ENCODE measurements at regions not wholly inside any gene's neighbourhood (a gene's known extent, or its start where the extent isn't known, plus 50 kb on each side); places are given as distances from the start of the nearest gene placed in this dataset.

DNA sequence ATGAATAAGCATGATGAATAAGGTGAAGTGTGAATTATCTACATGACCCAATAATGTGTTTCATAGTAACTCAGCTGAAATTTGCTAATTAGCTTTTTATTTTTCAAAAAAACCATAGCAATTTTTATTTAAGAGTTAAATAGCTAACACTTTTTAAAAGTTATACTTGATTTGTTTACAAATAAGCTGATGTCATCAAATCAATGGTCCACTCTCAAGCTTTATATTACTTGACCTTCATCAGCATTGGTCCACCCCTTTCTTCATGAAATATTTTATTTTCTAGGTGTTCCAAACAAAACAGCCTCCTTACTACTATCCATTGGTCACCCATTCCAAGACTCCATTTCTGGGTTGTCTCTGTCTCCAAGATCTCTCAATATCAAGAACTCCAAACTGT lies 649.0 kb upstream of the TENM3 start:
- TF ChIP-seq, protein P1, sequence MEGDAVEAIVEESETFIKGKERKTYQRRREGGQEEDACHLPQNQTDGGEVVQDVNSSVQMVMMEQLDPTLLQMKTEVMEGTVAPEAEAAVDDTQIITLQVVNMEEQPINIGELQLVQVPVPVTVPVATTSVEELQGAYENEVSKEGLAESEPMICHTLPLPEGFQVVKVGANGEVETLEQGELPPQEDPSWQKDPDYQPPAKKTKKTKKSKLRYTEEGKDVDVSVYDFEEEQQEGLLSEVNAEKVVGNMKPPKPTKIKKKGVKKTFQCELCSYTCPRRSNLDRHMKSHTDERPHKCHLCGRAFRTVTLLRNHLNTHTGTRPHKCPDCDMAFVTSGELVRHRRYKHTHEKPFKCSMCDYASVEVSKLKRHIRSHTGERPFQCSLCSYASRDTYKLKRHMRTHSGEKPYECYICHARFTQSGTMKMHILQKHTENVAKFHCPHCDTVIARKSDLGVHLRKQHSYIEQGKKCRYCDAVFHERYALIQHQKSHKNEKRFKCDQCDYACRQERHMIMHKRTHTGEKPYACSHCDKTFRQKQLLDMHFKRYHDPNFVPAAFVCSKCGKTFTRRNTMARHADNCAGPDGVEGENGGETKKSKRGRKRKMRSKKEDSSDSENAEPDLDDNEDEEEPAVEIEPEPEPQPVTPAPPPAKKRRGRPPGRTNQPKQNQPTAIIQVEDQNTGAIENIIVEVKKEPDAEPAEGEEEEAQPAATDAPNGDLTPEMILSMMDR (IDR thresholded peaks at IDR 0.05) = no peak
- no peak for TF ChIP-seq POLR2A (IDR thresholded peaks at IDR 0.05)
